ENCODE measurements at regions not wholly inside any gene's neighbourhood (a gene's known extent, or its start where the extent isn't known, plus 50 kb on each side); places are given as distances from the start of the nearest gene placed in this dataset.

- TF ChIP-seq CTCF (IDR thresholded peaks at IDR 0.05) = no peak
- Histone ChIP-seq H3K9ac (ENCODE audit: low read depth in 2 of 2, low read length in 2 of 2) (no peak overlapping the region), H3K9me3 (no peaks in the 10 kb centered on the region), H3K4me1 (no peaks in the 10 kb centered on the region), H3K4me3 (no peak overlapping the region), H3K27me3 (no peaks in the 10 kb centered on the region), H3K36me3 (no peaks in the 10 kb centered on the region), H3K27ac (no peak overlapping the region)
- no peak for DNase-seq
- intact Hi-C loops (cut with DNase I) = no loop called here
These were observed 470.9 kb downstream of the VRK1 start for GRCh38 chr14:97268097-97268496.

- no peaks in the 10 kb centered on the region for H3K27me3 ChIP-seq
- H3K27ac ChIP-seq = no peak overlapping the region
- intact Hi-C loops (cut with DNase I) = no loop called here
- no peak overlapping the region for H3K4me3 ChIP-seq
- no peaks in the 10 kb centered on the region for H3K36me3 ChIP-seq
- no peak for TF ChIP-seq CTCF (IDR thresholded peaks at IDR 0.05)
- no peak overlapping the region for H3K9ac ChIP-seq (ENCODE audit: low read depth in 2 of 2, low read length in 2 of 2)
- no peaks in the 10 kb centered on the region for H3K9me3 ChIP-seq
- DNase-seq = no peak
- no peaks in the 10 kb centered on the region for H3K4me1 ChIP-seq
These were observed 473.1 kb downstream of the VRK1 start for GRCh38 chr14:97270308-97270707.

- H3K27me3 ChIP-seq = no peaks in the 10 kb centered on the region
- H3K36me3 ChIP-seq = no peaks in the 10 kb centered on the region
- H3K9ac ChIP-seq (ENCODE audit: low read depth in 2 of 2, low read length in 2 of 2) = no peak overlapping the region
- DNase-seq = no peak
- no peak overlapping the region for H3K4me3 ChIP-seq
- no peaks in the 10 kb centered on the region for H3K9me3 ChIP-seq
- no peaks in the 10 kb centered on the region for H3K4me1 ChIP-seq
- no peak for TF ChIP-seq CTCF (IDR thresholded peaks at IDR 0.05)
- intact Hi-C loops (cut with DNase I) = no loop called here
- H3K27ac ChIP-seq = no peak overlapping the region
These were observed 474.3 kb downstream of the VRK1 start for GRCh38 chr14:97271451-97271960.

- Histone ChIP-seq H3K9ac (ENCODE audit: low read depth in 2 of 2, low read length in 2 of 2) (no peak overlapping the region), H3K27ac (no peak overlapping the region), H3K36me3 (no peaks in the 10 kb centered on the region), H3K4me1 (no peaks in the 10 kb centered on the region), H3K4me3 (no peak overlapping the region), H3K27me3 (no peaks in the 10 kb centered on the region), H3K9me3 (no peaks in the 10 kb centered on the region)
- TF ChIP-seq CTCF (IDR thresholded peaks at IDR 0.05) = no peak
- intact Hi-C loops (cut with DNase I) = no loop called here
- no peak for DNase-seq
These were observed 476.4 kb downstream of the VRK1 start for GRCh38 chr14:97273540-97273939.

- TF ChIP-seq CTCF (IDR thresholded peaks at IDR 0.05) = no peak
- intact Hi-C loops (cut with DNase I) = no loop called here
- H3K27me3 ChIP-seq = no peaks in the 10 kb centered on the region
These were observed 477.4 kb downstream of the VRK1 start for GRCh38 chr14:97274626-97275025.

GRCh38 chr14:97275276-97275675, 478.1 kb downstream of the VRK1 start:
- no peaks in the 10 kb centered on the region for H3K9me3 ChIP-seq
- DNase-seq = no peak
- no peak overlapping the region for H3K9ac ChIP-seq (ENCODE audit: low read depth in 2 of 2, low read length in 2 of 2)
- H3K4me1 ChIP-seq = no peaks in the 10 kb centered on the region
- no peaks in the 10 kb centered on the region for H3K36me3 ChIP-seq
- intact Hi-C loops (cut with DNase I) = no loop called here
- H3K27me3 ChIP-seq = no peaks in the 10 kb centered on the region
- no peak overlapping the region for H3K4me3 ChIP-seq
- TF ChIP-seq CTCF (IDR thresholded peaks at IDR 0.05) = no peak
- no peak overlapping the region for H3K27ac ChIP-seq

More at GRCh38 chr14:97274626-97275025, 477.4 kb downstream of the VRK1 start:
- H3K36me3 ChIP-seq = no peaks in the 10 kb centered on the region
- no peak overlapping the region for H3K27ac ChIP-seq
- H3K4me3 ChIP-seq = no peak overlapping the region
- H3K9me3 ChIP-seq = no peaks in the 10 kb centered on the region
- DNase-seq = no peak
- no peak overlapping the region for H3K9ac ChIP-seq (ENCODE audit: low read depth in 2 of 2, low read length in 2 of 2)
- no peaks in the 10 kb centered on the region for H3K4me1 ChIP-seq

Data from colonic mucosa (tissue), 4 donors.